Caco-2 (cell line): ENCODE measurements at regions not wholly inside any gene's neighbourhood (a gene's known extent, or its start where the extent isn't known, plus 50 kb on each side); places are given as distances from the start of the nearest gene placed in this dataset.
"Not testable (repeated sequence)": the region's sequence is repeated elsewhere in the genome, so short reads cannot be mapped to it uniquely, and the experiment has no call there.

ENCODE experiments used
- BruUV-seq: library from RNA; stranded (reverse); fragments of 400-500 nt; replicated peaks from 2 replicates; lab custom pipeline; 2021; lab: Mats Ljungman, UMichigan
- CTCF ChIA-PET: fragments of 300-600 bp; sonication (Branson Sonifier 250); formaldehyde crosslinking; loops from one replicate; lab custom pipeline; 2022; ENCODE audit warnings: antibody characterized with exemption; lab: Charles Lee
- POLR2A ChIA-PET: fragments of 300-600 bp; sonication (Branson Sonifier 250); formaldehyde crosslinking; loops from one replicate; lab custom pipeline; 2022; ENCODE audit warnings: antibody characterized with exemption; lab: Charles Lee
- DNase-seq, 2 experiments: peaks; one replicate each; pipeline versions ENCODE4 v3.0.0 to v3.0.0-alpha.2; 2020 to 2022
- H3K27me3 ChIP-seq: replicated peaks from 2 replicates; pipeline ENCODE4 v1.6.0; 2011; ENCODE audit warnings: low read length; ENCODE audit not compliant: control insufficient read depth, insufficient read depth
- H3K36me3 ChIP-seq: 2 replicates; pipeline ENCODE4 v1.5.1; 2011; ENCODE audit warnings: low read length; ENCODE audit not compliant: control insufficient read depth, insufficient read depth
- H3K4me1 ChIP-seq: fragments of 250-450 bp; sonication (Bioruptor Pico); 2 replicates; pipeline ENCODE4 v1.5.1; 2020; ENCODE audit warnings: mild to moderate bottlenecking
- H3K4me3 ChIP-seq: 2 replicates; pipeline ENCODE4 v1.5.1; 2011; ENCODE audit warnings: low read depth, mild to moderate bottlenecking, control low read depth, low read length
- H3K9me3 ChIP-seq: fragments of 250-450 bp; sonication (Bioruptor Pico); 2 replicates; pipeline ENCODE4 v1.5.1; 2020; ENCODE audit warnings: mild to moderate bottlenecking, moderate library complexity
- H3K27ac Mint-ChIP-seq: one replicate; pipeline ENCODE4 v1.8.0; 2022; ENCODE audit warnings: mixed read lengths; ENCODE audit not compliant: unreplicated experiment
- H3K27me3 Mint-ChIP-seq: one replicate; pipeline ENCODE4 v1.8.0; 2022; ENCODE audit warnings: mixed read lengths; ENCODE audit not compliant: insufficient read depth, unreplicated experiment
- H3K36me3 Mint-ChIP-seq: one replicate; pipeline ENCODE4 v1.8.0; 2022; ENCODE audit warnings: mild to moderate bottlenecking, mixed read lengths; ENCODE audit not compliant: insufficient read depth, unreplicated experiment
- H3K4me1 Mint-ChIP-seq: one replicate; pipeline ENCODE4 v1.8.0; 2022; ENCODE audit warnings: low read depth, mixed read lengths; ENCODE audit not compliant: unreplicated experiment
- H3K4me3 Mint-ChIP-seq: one replicate; pipeline ENCODE4 v1.8.0; 2022; ENCODE audit warnings: mild to moderate bottlenecking, moderate library complexity, mixed read lengths; ENCODE audit not compliant: unreplicated experiment
- H3K9me3 Mint-ChIP-seq: one replicate; pipeline ENCODE4 v1.8.0; 2022; ENCODE audit warnings: mixed read lengths; ENCODE audit not compliant: unreplicated experiment
- CTCF ChIP-seq, 2 experiments: fragments of 200-600 bp in 1 of 2; IDR thresholded peaks; 1 replicate in 1 of 2; 2 replicates in 1 of 2; pipeline versions ENCODE4 v1.5.1 to v1.8.0; 2011 to 2022; ENCODE audit warnings: antibody characterized with exemption in 1 of 2, control low read depth in 1 of 2, inconsistent platforms in 1 of 2, low read depth in 1 of 2, low read length in 1 of 2, mild to moderate bottlenecking in 1 of 2, moderate library complexity in 1 of 2; ENCODE audit not compliant: insufficient read depth in 1 of 2, severe bottlenecking in 1 of 2, unreplicated experiment in 1 of 2
- intact Hi-C: fragments of 100-400 bp; cut with micrococcal nuclease; formaldehyde crosslinking; loops from one replicate; pipeline ENCODE4 v1.10.0; 2022; ENCODE audit not compliant: unreplicated experiment

- H3K36me3 Mint-ChIP-seq = no peaks in the 10 kb centered on the region
- H3K27me3 Mint-ChIP-seq = no peaks in the 10 kb centered on the region
- DNase-seq = no peak
Observed at GRCh38 chr15:95150466-95150865, 919.1 kb downstream of the MCTP2 start.

GRCh38 chr15:95152741-95153140 is 921.4 kb downstream of the MCTP2 start:
- ChIA-PET POLR2A (no interaction called here), CTCF (no interaction called here)
- Histone ChIP-seq H3K9me3 (no peaks in the 10 kb centered on the region; the same call in 1 of the 2 replicates), H3K4me3 (no peak overlapping the region), H3K27me3 (no peaks in the 10 kb centered on the region), H3K4me1 (no peaks in the 10 kb centered on the region), H3K36me3 (no peaks in the 10 kb centered on the region)
- no TSS peak for BruUV-seq
- intact Hi-C loops = no loop called here
- Mint-ChIP-seq H3K36me3 (no peaks in the 10 kb centered on the region), H3K4me1 (no peaks in the 10 kb centered on the region), H3K27me3 (no peaks in the 10 kb centered on the region), H3K4me3 (no peak overlapping the region), H3K27ac (no peak overlapping the region), H3K9me3 (peaks cover 15% of the 10 kb centered on the region)
- TF ChIP-seq CTCF (IDR thresholded peaks at IDR 0.05; ENCODE audit: insufficient read depth in 1 of 2, low read depth in 1 of 2, low read length in 1 of 2, severe bottlenecking in 1 of 2, unreplicated experiment in 1 of 2) = no peak
- DNase-seq = no peak

More at GRCh38 chr15:95150466-95150865, 919.1 kb downstream of the MCTP2 start:
- no peaks in the 10 kb centered on the region for H3K4me1 Mint-ChIP-seq
- no peak overlapping the region for H3K4me3 Mint-ChIP-seq
- Histone ChIP-seq H3K27me3 (no peaks in the 10 kb centered on the region), H3K4me1 (no peaks in the 10 kb centered on the region), H3K36me3 (no peaks in the 10 kb centered on the region), H3K4me3 (no peak overlapping the region), H3K9me3 (no peaks in the 10 kb centered on the region; the same call in 1 of the 2 replicates)
- H3K9me3 Mint-ChIP-seq = peaks cover 15% of the 10 kb centered on the region
- ChIA-PET CTCF (no interaction called here), POLR2A (no interaction called here)
- intact Hi-C loops = no loop called here
- BruUV-seq = no TSS peak
- TF ChIP-seq CTCF (IDR thresholded peaks at IDR 0.05; ENCODE audit: insufficient read depth in 1 of 2, low read depth in 1 of 2, low read length in 1 of 2, severe bottlenecking in 1 of 2, unreplicated experiment in 1 of 2) = no peak
- no peak overlapping the region for H3K27ac Mint-ChIP-seq

- intact Hi-C loops, H3K36me3 ChIP-seq, H3K27ac Mint-ChIP-seq, H3K4me1 Mint-ChIP-seq, CTCF ChIA-PET, H3K27me3 Mint-ChIP-seq, H3K27me3 ChIP-seq, H3K36me3 Mint-ChIP-seq, DNase-seq, H3K4me3 ChIP-seq, H3K4me3 Mint-ChIP-seq, BruUV-seq, H3K4me1 ChIP-seq, H3K9me3 ChIP-seq, POLR2A ChIA-PET: not testable (repeated sequence)
- peaks cover 15% of the 10 kb centered on the region for H3K9me3 Mint-ChIP-seq
Observed at GRCh38 chr15:95153201-95153600, 921.8 kb downstream of the MCTP2 start.

- H3K4me3 ChIP-seq = no peak overlapping the region
- no peaks in the 10 kb centered on the region for H3K9me3 ChIP-seq
- POLR2A ChIA-PET = no interaction called here
- Mint-ChIP-seq H3K4me3 (no peak overlapping the region), H3K9me3 (no peaks in the 10 kb centered on the region), H3K4me1 (no peaks in the 10 kb centered on the region), H3K36me3 (no peaks in the 10 kb centered on the region), H3K27ac (no peak overlapping the region), H3K27me3 (no peaks in the 10 kb centered on the region)
- no peak for DNase-seq
- intact Hi-C loops = no loop called here
- BruUV-seq = no TSS peak
- H3K27me3 ChIP-seq = no peaks in the 10 kb centered on the region
- H3K36me3 ChIP-seq = no peaks in the 10 kb centered on the region
- H3K4me1 ChIP-seq = no peaks in the 10 kb centered on the region
- TF ChIP-seq CTCF (IDR thresholded peaks at IDR 0.05; ENCODE audit: insufficient read depth in 1 of 2, low read depth in 1 of 2, low read length in 1 of 2, severe bottlenecking in 1 of 2, unreplicated experiment in 1 of 2) = no peak
- CTCF ChIA-PET = no interaction called here
Observed at GRCh38 chr15:95160316-95160715, 929.0 kb downstream of the MCTP2 start.
